HG02763 (cell line): ENCODE measurements at regions not wholly inside any gene's neighbourhood (a gene's known extent, or its start where the extent isn't known, plus 50 kb on each side); places are given as distances from the start of the nearest gene placed in this dataset.
"Not testable (repeated sequence)": the region's sequence is repeated elsewhere in the genome, so short reads cannot be mapped to it uniquely, and the experiment has no call there.

Source experiments
- ATAC-seq: cut with Tn5 transposase; IDR thresholded peaks from one replicate; pipeline ENCODE4 v1.9.1; 2021; ENCODE audit warnings: mild to moderate bottlenecking, moderate library complexity; ENCODE audit not compliant: unreplicated experiment

DNA sequence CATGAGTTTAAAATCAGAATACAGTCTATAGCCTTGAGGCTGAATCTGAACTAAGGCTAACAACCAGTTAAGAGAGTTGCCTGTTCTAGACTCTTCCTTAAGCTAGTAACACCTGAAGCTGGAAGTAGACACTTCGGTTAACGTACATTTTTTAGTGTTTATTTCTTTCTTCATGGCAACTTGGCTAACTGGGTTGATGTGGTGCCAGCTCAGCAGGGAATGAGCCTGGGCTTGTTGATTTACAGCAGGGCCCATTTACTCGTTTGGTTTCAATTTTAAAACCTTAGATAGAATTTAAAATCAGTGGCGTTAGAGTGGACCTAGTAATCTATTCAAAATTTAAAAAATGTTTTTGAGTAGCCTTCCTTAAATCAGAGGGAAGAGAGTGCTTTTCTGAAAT lies 137.6 kb upstream of the ESX1 start:
- ATAC-seq = no peak

DNA sequence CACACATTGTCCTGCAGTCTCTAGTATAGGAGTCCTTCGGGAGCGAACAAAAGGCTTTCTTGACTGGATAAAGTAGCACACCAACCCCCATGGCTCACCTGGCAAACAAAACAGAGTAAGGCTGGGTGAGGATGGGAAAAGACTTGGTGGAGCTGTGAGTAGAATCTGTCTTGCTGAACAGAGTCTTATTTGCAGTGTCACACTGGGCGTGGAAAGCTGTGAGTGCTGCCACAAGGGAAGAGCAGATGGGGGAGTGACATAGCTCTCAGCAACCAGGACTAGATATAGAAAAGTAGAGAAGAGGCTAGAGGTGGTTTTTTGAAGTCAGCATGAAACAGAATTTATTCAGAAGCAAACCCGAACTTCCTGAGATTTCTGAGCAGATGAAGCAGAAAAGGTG lies 137.2 kb upstream of the ESX1 start:
- ATAC-seq = no peak

DNA sequence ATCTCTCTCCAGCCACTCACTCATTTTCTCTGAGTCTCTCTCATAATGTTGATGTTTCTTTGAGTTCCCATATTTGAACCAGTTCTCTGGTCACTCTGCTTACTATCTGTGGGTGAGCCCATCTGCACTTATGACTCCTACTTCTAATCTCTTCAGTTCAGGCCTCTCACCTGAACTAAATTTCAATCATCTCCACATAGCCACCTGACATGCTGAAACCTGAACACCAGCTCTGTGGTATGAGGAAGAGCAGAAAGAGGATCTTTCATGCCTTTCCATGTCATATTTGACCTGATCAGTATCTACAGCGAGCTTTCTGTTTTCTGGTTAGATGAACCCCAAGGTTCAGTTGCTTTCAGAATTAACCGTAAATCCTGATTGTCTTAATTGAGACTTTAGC lies 122.2 kb upstream of the ESX1 start:
- ATAC-seq = no peak

DNA sequence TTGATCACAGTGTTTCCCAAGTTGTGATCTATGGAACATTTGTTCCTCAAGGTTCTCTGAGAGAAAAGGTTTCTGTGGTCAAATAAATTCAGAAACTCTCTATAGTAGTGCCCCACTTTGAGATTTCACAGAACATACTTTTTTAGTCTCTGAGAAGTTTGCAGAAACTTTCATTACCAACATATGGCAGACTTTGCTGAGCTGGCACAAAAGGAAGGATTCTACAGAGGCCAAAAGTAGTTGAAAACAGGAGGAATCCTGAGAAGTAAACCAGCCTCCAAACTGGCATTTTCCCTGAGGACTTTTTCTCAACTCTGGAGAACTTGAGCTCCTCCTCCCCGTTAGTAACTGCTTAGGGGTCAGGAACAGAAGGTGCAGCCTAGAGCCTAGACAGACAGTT lies 117.8 kb upstream of the ESX1 start:
- ATAC-seq = no peak

DNA sequence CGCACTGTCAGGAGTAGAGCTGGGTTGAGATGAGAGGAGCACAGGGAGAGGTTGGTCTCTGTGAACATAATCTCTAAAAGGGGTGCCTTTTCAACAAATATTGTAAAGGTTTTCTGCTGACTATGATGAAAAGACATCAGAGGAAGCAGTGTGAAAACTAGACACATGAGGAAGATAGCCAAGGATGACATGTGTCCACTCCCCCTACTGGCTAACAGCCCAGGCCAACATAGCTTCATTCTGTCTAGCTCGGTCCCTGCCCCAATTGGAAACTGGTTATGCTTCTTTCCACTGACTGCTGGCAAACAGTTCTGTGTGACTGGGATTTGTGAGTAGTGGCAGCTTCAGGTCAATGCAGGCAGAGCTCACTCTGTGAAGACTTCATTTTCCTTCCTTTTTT lies 115.4 kb upstream of the ESX1 start:
- no peak for ATAC-seq

DNA sequence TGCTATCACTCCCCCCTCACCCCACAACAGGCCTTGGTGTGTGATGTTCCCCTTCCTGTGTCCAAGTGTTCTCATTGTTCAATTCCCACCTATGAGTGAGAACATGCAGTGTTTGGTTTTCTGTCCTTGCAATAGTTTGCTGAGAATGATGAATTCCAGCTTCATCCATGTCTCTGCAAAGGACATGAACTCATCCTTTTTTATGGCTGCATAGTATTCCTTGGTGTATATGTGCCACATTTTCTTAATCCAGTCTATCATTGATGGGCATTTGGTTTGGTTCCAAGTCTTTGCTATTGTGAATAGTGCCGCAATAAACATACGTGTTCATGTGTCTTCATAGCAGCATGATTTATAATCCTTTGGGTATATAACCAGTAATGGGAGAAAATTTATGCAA lies 106.0 kb upstream of the ESX1 start:
- ATAC-seq = not testable (repeated sequence)

DNA sequence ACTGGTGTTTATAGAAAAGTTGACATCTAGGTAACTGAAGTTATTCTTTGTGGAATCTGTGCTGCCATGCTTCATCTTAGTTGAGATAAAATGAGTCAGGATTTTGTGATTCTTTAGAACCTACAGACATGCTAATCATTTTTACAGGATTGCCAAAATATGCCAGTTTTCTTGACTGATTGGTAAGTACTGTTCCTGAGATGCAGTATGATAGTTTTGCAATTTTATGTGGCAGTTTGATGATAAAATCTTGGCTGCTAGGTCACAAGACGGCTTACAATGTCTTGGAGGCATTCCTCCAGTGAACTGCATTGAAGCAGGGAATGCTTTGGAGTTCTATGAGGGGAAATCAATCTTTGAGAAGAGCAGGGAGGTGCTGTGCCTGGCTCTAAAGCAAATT lies 104.4 kb upstream of the ESX1 start:
- no peak for ATAC-seq

DNA sequence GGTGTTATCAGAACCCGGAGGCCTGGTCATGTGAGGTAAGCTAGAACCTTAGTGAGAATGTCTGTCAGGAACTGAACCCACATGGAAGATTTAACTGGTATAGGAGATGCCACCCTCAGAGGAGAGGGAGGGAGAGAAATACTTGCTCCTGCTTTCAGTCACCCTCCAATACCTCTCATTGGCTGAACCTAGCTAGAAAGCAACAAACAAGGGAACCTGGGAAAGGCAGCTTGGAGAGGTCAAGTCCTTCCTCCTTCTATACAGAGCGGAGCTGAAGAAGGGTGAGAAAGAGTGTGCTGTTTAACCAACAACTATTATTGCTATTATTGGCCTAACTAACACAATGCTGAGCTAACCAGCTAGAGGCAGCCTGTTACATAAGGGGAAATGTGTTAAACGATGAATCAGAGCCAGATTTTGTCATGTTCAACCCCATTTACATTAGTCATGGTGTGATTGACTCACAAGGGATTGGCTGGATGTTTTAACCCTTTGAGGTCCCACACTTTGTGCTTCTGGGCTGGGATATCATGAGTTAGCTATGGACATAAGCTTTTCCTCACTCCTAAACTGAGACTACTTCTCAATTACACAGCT lies 96.5 kb upstream of the ESX1 start:
- ATAC-seq = no peak

DNA sequence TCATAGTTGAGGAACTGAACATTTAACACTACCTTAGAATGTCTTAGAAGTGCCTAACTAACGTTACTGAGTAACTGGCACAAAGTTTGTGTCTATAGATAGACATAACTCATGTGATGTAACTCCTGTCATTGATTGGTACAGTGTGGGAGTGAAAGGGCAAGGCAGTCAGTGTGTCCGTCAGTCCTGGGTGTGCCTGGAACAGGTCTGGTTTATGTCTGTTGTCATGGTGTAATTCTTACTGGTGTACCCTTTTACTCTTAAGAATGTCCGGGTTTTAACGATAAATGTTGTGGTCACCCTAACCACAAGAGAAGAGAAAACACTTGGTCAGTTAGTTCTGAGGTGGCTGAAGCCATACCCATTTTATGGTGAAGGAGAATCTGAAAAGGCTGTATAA lies 93.1 kb upstream of the ESX1 start:
- ATAC-seq = no peak

DNA sequence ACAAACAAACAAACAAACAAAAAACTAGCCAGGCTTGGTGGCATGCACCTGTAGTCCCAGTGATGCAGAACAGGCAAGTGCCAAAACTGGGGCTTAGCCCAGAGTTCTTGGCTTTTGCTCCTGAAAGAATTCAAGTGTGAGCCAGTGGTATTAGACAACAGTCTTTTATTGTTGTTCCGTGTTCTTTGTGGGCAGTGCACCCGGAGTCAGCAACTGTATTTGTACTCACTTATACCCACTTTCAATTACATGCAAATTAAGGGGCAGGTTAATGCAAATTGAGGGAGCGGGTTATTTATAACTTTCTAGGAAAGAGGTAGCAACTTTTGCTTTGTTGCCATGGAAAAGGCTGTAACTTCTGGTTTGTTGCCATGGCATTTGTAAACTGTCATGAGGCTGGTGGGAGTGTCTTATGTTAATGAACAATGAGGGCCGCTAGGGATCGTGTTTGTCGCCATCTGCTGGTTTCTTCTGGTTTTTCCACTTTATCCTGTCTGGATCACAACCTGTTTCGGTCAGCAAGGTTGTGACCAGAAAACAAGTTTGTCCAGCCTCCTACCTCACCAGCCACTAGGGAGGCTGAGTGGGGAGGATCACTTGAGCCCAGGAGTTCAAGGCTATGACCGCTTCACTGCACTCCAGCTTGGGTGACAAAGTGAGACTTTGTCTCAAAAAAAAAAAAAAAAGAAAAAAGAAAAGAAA lies 88.8 kb upstream of the ESX1 start:
- peak; percentile 70 for ATAC-seq

DNA sequence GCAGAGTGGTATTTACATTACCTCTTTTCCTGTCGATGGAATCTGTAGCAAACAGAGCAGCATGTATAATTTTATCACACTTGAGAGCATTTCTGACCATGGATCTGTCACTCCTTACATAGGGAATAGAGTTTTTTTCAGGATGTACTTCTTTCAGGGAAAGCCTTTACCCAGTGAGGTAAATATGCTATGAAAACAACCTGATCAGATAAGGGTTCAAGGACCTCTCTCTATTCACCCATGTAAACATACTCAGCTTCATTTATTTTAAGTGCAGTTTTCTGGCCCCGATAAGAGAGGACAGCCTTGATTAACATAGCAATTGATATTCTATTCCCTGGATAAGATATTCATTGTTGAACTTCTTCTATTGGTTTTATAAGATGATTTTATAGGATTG lies 87.3 kb upstream of the ESX1 start:
- ATAC-seq = no peak

DNA sequence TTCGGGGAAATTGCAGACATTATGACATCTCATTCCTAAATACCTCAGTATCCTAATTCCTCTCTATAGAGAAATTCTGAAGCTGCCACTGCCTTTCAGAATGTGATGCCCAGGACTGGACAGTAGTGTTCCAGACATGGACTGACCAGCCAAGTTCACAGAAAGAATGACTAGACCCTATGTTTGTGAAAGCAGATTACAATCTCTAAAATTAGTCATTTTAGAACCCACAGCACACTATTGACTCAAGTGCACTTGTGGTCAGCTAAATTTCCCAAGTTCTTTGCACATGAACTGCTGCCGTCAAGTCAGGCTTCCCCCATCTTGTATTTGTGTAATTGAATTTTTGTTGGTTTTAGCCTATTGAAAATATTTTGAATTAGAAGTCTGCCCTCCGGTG lies 81.0 kb upstream of the ESX1 start:
- ATAC-seq = no peak

DNA sequence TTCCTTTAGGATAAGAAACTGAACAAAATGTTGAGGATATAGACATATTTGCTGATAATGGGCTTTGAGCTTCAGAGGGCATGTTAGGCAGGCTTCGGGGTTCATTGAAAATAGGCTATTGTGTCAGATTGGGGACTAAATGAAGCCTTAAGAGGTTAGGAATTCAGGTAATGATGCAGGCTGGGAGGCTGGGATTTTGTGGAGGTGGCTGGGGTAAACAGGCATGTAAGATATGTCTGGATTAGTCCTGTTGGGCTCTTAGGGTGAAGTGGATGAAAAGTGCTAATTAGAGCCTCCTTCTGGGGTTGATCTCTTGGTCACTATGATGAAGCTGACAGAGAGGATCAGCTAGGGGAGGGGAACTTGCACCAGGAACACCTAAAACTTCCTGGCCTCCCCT lies 80.2 kb upstream of the ESX1 start:
- no peak for ATAC-seq

DNA sequence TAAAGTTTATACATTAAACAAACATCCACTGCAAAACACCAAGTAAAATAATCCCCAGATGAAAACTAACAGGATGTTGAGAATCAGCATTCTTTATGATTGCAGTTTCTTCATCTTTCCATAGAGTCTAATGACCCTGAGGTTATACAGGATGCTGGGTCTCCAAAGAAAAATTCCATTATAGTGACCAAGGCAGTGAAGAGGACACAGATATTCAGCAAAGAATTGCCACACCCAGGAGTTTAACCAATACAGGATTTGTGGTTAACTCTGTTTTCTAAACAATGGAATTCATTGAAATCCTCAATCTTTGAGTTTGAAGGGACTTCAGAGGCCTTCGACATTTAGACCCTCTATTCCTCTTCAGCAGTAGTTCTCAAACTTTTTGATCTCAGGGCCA lies 76.2 kb upstream of the ESX1 start:
- no peak for ATAC-seq

DNA sequence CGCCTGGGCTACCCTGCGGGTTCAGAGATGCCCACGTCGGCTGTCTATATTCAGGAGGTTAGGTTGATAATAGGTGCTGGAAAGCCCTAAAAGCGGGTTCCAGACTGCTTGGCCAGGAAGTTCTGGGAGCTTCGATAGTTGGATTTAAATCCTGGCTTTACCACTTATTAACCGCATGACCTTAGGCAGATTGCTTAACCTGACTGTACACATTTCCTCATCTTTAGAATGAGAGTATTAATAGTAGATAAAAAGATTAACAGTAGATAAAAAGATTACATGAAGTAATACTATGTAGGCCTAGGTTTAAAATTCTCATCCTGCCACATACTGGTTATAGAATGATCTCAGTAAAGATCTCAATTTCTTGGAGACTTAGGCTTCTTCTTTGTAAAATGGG lies 75.0 kb upstream of the ESX1 start:
- no peak for ATAC-seq

DNA sequence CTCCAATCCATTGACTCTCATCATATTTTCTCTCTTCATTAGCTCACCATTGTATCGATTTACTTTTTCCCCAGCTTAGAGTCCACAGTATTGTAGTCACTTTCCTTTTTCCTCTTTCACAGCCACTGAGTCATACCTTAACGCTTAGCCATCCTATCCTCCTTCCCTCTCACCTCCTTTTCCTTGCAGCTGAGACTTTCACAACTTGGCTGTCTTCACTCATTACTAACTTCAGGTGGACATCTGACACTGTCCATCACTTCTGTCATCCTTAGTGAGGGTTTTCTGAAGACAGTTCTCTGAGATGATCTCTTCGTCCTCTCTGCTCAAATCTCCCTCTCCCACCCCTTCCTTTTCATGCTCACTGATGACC lies 70.5 kb upstream of the ESX1 start:
- ATAC-seq = no peak

DNA sequence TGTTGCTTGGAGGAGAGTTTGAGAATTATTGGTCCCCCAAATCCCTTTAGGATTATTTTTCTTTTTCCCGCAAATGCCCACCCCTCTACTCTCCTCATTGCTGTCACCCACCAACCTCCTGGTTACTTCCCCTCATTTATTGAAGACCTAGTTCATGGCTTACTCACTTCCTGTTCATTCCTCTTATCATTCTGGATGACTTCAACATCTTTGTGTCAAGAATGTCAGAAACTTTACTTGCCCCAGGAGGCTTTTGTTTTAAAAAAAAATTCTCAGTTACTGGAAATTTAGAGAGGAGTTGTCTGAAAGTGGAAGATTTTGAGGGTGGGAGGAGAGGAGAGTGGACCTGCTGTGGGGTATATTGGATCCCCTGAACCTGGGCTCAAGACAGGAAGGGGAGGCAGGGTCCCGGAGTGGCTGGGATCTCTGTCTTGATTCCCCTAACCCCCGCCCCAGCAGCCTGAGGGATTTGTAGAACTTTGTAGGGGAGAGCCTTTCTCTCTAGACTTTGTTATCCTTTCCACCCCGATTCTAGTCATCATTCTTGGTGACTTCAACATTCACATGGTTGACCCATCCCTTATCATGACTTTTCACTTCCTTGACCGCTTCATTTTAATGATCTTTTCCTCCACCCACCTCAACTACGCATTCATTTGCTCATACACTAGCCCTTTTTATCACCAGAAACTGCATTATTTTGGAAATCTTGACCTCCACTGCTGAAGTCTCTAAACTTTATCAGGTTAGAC lies 69.9 kb upstream of the ESX1 start:
- ATAC-seq = no peak

DNA sequence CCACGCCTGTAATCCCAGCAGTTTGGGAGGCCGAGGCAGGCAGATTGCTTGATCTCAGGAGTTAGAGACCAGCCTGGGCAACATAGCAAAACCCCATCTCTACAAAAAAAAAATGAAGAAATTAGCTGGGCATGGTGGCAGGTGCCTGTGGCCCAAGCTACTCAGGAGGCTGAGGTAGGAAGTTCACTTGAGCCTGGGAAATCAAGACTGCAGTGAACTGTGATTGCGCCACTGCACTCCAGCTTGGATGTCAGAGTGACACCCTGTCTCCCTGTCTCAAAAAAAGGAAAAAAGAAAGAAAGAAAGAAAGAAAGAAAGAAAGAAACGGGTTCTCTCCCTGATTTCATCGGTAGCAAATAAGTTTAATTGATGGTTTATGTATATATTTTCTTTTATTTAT lies 64.6 kb upstream of the ESX1 start:
- ATAC-seq = no peak

DNA sequence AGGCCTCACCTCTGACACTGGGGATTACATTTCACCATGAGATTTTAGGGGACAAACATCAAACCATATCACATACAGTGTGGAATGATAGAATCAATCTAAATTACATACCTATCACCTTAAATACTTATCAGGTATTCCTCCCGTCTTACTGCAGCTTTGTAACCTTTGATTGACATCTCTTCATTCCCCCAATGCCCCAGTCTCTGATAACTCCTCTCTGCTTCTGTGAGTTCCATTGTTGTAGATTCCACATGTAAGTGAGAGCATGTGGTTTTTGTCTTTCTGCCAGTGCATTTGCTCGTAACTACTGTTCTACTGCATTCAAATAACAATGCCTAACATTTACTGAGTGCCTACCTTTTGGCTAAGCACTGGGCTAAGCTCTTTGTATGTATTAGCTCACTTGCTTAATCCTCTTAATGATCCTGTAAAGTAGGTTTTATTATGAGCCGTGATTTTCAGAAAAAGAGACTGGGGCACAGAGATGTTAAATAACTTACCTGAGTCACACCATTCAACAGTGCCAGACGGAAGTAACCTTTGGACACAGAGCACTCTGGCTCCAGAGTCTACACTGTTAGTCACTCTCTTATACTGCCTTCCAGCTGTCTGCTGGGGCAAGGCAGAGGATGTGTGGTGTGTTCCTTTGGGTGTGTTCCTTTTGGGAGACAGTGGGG lies 63.7 kb upstream of the ESX1 start:
- no peak for ATAC-seq

DNA sequence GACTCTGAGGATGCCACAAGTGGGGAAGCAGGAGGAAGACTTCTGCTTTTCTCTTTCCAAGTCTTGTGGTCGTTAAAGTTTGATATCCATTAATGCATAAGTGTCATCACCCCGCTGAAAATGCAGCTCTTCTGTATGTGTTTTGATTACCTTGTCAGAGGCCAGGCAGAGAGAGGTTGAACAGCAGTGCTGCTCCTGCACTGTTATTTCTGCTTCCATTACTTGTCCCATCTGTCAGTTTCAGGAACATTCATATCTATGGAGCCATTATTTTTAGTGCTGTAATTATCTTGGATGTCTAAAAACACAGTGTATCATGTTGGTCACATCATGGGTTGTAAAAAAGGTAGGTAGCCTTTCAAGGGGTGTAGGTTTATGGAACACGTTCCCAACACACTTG lies 62.0 kb upstream of the ESX1 start:
- ATAC-seq = no peak

DNA sequence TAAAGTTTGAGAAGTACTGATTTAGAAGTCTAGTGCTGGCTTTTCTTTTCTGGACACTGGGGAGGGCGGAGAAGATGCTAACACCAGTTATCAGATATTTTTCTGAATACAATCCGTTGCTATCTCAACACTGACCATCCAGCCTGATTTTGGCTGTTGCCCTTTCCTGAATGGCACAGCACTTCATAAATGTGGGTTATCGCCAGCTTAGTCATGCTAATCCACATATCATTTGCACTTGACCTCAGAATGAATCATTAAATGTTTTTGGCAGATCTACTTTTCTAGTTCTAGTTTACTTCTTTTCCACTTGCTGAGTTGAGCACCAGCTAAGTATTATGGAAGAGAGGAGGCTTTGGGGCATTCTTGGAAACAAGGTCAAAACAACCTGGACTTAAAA lies 60.8 kb upstream of the ESX1 start:
- ATAC-seq = no peak

DNA sequence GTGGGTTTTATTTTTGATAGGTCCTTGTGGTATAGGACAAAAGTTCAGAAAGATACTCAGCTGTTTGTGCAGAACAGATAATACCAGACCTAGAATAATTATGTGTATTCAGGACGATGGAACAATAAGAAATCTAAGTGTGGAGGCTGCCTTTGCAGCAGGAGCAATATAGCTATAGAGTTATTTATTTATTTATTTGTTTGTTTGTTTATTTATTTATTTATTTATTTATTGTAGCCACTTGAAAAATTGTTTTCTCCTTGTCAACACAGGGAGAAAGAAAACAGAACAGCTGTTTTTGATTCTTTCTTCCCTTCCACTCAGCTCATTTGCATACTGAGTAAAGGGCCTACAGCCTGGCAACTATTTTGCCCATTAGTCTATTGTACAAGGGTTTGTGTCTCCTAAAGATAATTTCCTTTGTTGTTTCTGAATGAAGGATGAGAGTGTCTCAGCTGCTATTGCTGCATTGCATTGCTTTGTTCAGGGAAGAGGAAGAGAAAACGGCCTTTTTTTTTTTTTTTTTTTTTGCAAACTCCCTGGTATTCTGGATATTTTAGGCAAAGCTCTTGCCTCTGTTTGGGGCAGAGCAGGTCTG lies 56.0 kb upstream of the ESX1 start:
- ATAC-seq = no peak
